GM12872 (cell line): ENCODE measurements at regions not wholly inside any gene's neighbourhood (a gene's known extent, or its start where the extent isn't known, plus 50 kb on each side); places are given as distances from the start of the nearest gene placed in this dataset.

Source experiments
- CTCF ChIP-seq: IDR thresholded peaks from 3 replicates; pipeline ENCODE4 v1.5.1; 2011; ENCODE audit warnings: low read depth, mild to moderate bottlenecking, low read length, moderate library complexity; ENCODE audit not compliant: insufficient read depth

DNA sequence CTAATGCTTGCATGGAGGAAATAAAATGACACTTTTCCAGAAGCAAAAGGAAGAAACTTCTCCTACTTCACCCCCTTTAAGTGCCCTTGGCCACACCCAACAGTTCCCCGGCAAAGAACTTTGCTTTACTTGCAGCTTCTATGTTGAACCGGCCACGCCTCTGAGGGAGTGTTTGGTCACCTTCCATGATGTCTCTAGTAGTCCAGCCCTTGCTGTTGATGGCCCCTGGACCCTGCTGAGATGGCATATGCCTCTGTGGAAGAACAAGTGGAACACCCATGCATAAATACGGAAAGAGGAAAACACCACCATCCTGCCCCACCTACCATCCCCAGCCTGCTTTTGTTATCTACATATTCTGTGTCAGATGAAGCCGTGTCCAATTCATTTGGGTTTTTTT is 218.3 kb upstream of the POU3F3 start:
- no peak for TF ChIP-seq CTCF

- no peak for TF ChIP-seq CTCF
These were observed 215.6 kb upstream of the POU3F3 start for GRCh38 chr2:104638190-104638858.

DNA sequence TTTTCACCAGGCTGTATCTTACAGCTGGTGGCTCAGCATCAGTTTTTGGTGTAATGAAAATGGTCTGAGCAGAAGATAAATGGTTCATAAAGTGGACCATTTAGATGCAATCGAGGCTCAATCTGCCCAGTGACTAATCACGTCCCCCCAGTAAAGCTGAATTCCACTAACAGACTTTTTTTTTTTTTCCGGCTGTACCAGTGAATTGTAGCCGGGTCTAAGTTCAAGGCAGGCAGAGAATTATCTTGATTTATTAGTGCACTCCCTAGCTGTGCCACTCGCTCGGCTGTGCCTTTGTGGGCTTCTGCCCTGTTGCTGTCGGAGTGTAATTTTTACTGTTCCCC is 215.1 kb upstream of the POU3F3 start:
- TF ChIP-seq CTCF, result no peak

GRCh38 chr2:104641786-104642185 is 212.1 kb upstream of the POU3F3 start:
- TF ChIP-seq CTCF, result no peak

DNA sequence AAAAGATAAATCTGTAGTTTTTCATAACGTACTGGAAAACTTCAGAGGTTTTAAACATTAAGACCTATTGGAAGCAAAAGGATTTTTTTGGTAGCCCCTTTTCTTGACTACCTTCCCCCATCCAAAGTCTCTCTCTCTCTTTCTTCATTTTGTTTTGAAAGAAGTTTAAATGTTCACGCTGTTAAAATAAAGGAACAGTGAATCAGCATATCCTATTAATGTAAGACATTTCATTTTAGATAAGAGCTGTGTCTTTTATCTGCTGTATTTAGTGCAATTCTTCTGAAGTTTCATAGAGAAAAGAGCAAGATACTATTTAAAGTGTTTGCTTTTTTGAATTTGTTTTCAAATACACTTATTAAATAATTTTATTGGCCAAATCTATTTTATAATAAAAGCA is 205.5 kb upstream of the POU3F3 start:
- TF ChIP-seq CTCF, result no peak

DNA sequence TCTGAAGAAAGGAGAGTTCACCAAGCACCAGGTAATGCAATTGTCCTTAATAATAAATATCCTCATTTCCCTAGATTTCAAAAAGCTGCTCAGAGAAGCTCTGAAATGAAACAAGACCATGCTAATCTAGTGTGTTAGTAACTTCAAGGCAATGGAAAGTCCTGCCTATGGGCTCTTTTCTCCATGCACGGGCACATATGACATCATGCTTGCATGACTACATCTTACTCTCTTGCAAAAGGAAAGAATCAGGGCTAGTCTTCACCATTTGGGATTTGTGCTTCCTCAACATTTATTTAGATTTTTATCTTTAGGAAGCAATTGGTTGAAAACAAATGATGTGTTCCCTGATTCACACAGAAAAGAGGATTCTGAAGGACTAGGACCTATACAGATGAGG is 204.0 kb upstream of the POU3F3 start:
- TF ChIP-seq CTCF, result no peak

DNA sequence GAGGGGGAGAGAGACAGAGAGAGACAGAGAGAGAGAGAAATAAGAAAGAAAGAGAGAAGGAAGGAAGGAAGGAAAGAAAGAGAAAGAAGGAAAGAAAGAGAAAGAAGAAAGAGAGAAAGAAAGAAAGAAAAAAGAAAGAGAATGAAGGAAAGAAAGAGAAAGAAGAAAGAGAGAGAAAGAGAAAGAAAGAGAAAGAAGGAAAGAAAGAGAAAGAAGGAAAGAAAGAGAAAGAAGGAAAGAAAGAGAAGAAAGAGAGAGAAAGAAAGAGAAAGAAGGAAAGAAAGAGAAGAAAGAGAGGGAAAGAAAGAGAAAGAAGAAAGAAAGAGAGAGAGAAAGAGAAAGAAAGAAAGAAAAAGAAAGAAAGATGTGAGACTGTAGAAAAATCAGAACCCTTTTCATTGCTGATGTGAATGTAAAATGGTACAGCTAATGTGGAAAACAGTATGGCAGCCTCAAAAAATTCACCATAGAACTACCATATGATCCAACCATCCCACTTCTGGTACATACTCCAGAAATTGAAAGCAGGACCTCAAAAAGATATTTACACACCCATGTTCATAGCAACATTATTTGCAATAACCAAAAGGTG is 203.4 kb upstream of the POU3F3 start:
- TF ChIP-seq CTCF, result no peak
